ENCODE measurements at regions not wholly inside any gene's neighbourhood (a gene's known extent, or its start where the extent isn't known, plus 50 kb on each side); places are given as distances from the start of the nearest gene placed in this dataset.

GRCh38 chr22:48592488-48592887 is 1235.2 kb downstream of the BRD1 start:
- no peak for TF ChIP-seq FOXP2 (optimal IDR thresholded peaks at IDR 0.05; ENCODE audit: control extremely low read depth, extremely low read length, insufficient read depth)
- no peak for TF ChIP-seq POLR2AphosphoS5 (IDR thresholded peaks at IDR 0.05; ENCODE audit: borderline replicate concordance, low read depth, low read length)
- no peak for TF ChIP-seq EZH2 (IDR thresholded peaks at IDR 0.05)

GRCh38 chr22:48592066-48592345 is 1235.7 kb downstream of the BRD1 start:
- H3K27ac ChIP-seq, result no peak overlapping the region
- H3K9ac ChIP-seq (ENCODE audit: insufficient read length), result no peak overlapping the region
- no peak for TF ChIP-seq EZH2 (IDR thresholded peaks at IDR 0.05)
- TF ChIP-seq POLR2AphosphoS5 (IDR thresholded peaks at IDR 0.05; ENCODE audit: borderline replicate concordance, low read depth, low read length), result no peak
- no peak for TF ChIP-seq FOXP2 (optimal IDR thresholded peaks at IDR 0.05; ENCODE audit: control extremely low read depth, extremely low read length, insufficient read depth)
- DNase-seq (ENCODE audit: low read depth, low spot score), result no peak
- peaks cover 12% of the 10 kb centered on the region; the same call in 1 of the 2 replicates for H3K36me3 ChIP-seq (ENCODE audit: insufficient read depth, low read length)
- H3K4me3 ChIP-seq, result no peak overlapping the region
- H3K9me3 ChIP-seq (ENCODE audit: low read depth, low read length), result no peaks in the 10 kb centered on the region

More at GRCh38 chr22:48592488-48592887, 1235.2 kb downstream of the BRD1 start:
- no peak overlapping the region for H3K9ac ChIP-seq (ENCODE audit: insufficient read length)
- H3K36me3 ChIP-seq (ENCODE audit: insufficient read depth, low read length), result peaks cover 17% of the 10 kb centered on the region
- H3K27ac ChIP-seq, result no peak overlapping the region
- no peaks in the 10 kb centered on the region for H3K9me3 ChIP-seq (ENCODE audit: low read depth, low read length)
- DNase-seq (ENCODE audit: low read depth, low spot score), result no peak
- no peak overlapping the region for H3K4me3 ChIP-seq

GRCh38 chr22:48591286-48592065 is 1236.2 kb downstream of the BRD1 start:
- H3K4me3 ChIP-seq, result no peak overlapping the region
- DNase-seq (ENCODE audit: low read depth, low spot score), result no peak
- no peak overlapping the region for H3K27ac ChIP-seq
- H3K9me3 ChIP-seq (ENCODE audit: low read depth, low read length), result no peaks in the 10 kb centered on the region
- TF ChIP-seq FOXP2 (optimal IDR thresholded peaks at IDR 0.05; ENCODE audit: control extremely low read depth, extremely low read length, insufficient read depth) (no peak), POLR2AphosphoS5 (IDR thresholded peaks at IDR 0.05; ENCODE audit: borderline replicate concordance, low read depth, low read length) (no peak)
- H3K9ac ChIP-seq (ENCODE audit: insufficient read length), result no peak overlapping the region
- peaks cover 7% of the 10 kb centered on the region; the same call in 1 of the 2 replicates for H3K36me3 ChIP-seq (ENCODE audit: insufficient read depth, low read length)

GRCh38 chr22:48589901-48590300 is 1237.8 kb downstream of the BRD1 start:
- TF ChIP-seq FOXP2 (optimal IDR thresholded peaks at IDR 0.05; ENCODE audit: control extremely low read depth, extremely low read length, insufficient read depth) (no peak), POLR2AphosphoS5 (IDR thresholded peaks at IDR 0.05; ENCODE audit: borderline replicate concordance, low read depth, low read length) (no peak), EZH2 (IDR thresholded peaks at IDR 0.05) (no peak)
- Histone ChIP-seq H3K27ac (no peak overlapping the region), H3K9me3 (ENCODE audit: low read depth, low read length) (no peaks in the 10 kb centered on the region)

GRCh38 chr22:48588878-48589450 is 1238.7 kb downstream of the BRD1 start:
- H3K9me3 ChIP-seq (ENCODE audit: low read depth, low read length), result no peaks in the 10 kb centered on the region
- DNase-seq (ENCODE audit: low read depth, low spot score), result no peak
- no peak for TF ChIP-seq FOXP2 (optimal IDR thresholded peaks at IDR 0.05; ENCODE audit: control extremely low read depth, extremely low read length, insufficient read depth)
- TF ChIP-seq POLR2AphosphoS5 (IDR thresholded peaks at IDR 0.05; ENCODE audit: borderline replicate concordance, low read depth, low read length), result no peak
- TF ChIP-seq EZH2 (IDR thresholded peaks at IDR 0.05), result no peak
- H3K36me3 ChIP-seq (ENCODE audit: insufficient read depth, low read length), result peaks cover 15% of the 10 kb centered on the region
- no peak overlapping the region for H3K4me3 ChIP-seq
- H3K27ac ChIP-seq, result no peak overlapping the region
- H3K9ac ChIP-seq (ENCODE audit: insufficient read length), result no peak overlapping the region

More at GRCh38 chr22:48589901-48590300, 1237.8 kb downstream of the BRD1 start:
- DNase-seq (ENCODE audit: low read depth, low spot score), result no peak
- peaks cover 6% of the 10 kb centered on the region; the same call in 1 of the 2 replicates for H3K36me3 ChIP-seq (ENCODE audit: insufficient read depth, low read length)
- H3K9ac ChIP-seq (ENCODE audit: insufficient read length), result no peak overlapping the region
- H3K4me3 ChIP-seq, result no peak overlapping the region

- no peaks in the 10 kb centered on the region for H3K9me3 ChIP-seq (ENCODE audit: low read depth, low read length)
- DNase-seq (ENCODE audit: low read depth, low spot score), result no peak
- TF ChIP-seq EZH2 (IDR thresholded peaks at IDR 0.05) (no peak), FOXP2 (optimal IDR thresholded peaks at IDR 0.05; ENCODE audit: control extremely low read depth, extremely low read length, insufficient read depth) (no peak), POLR2AphosphoS5 (IDR thresholded peaks at IDR 0.05; ENCODE audit: borderline replicate concordance, low read depth, low read length) (no peak)
- no peak overlapping the region for H3K9ac ChIP-seq (ENCODE audit: insufficient read length)
- no peak overlapping the region for H3K4me3 ChIP-seq
- peaks cover 21% of the 10 kb centered on the region for H3K36me3 ChIP-seq (ENCODE audit: insufficient read depth, low read length)
- H3K27ac ChIP-seq, result no peak overlapping the region
Observed at GRCh38 chr22:48588151-48588877, 1239.4 kb downstream of the BRD1 start.

GRCh38 chr22:48587236-48587865 is 1240.3 kb downstream of the BRD1 start:
- Histone ChIP-seq H3K9ac (ENCODE audit: insufficient read length) (no peak overlapping the region), H3K9me3 (ENCODE audit: low read depth, low read length) (no peaks in the 10 kb centered on the region), H3K27ac (no peak overlapping the region), H3K4me3 (no peak overlapping the region), H3K36me3 (ENCODE audit: insufficient read depth, low read length) (peaks cover 31% of the 10 kb centered on the region)
- no peak for TF ChIP-seq POLR2AphosphoS5 (IDR thresholded peaks at IDR 0.05; ENCODE audit: borderline replicate concordance, low read depth, low read length)
- no peak for TF ChIP-seq EZH2 (IDR thresholded peaks at IDR 0.05)
- TF ChIP-seq FOXP2 (optimal IDR thresholded peaks at IDR 0.05; ENCODE audit: control extremely low read depth, extremely low read length, insufficient read depth), result no peak
- DNase-seq (ENCODE audit: low read depth, low spot score), result no peak

GRCh38 chr22:48586799-48587185 is 1240.9 kb downstream of the BRD1 start:
- no peaks in the 10 kb centered on the region for H3K9me3 ChIP-seq (ENCODE audit: low read depth, low read length)
- no peak overlapping the region for H3K27ac ChIP-seq
- H3K9ac ChIP-seq (ENCODE audit: insufficient read length), result no peak overlapping the region
- H3K4me3 ChIP-seq, result no peak overlapping the region
- TF ChIP-seq EZH2 (IDR thresholded peaks at IDR 0.05) (no peak), POLR2AphosphoS5 (IDR thresholded peaks at IDR 0.05; ENCODE audit: borderline replicate concordance, low read depth, low read length) (no peak), FOXP2 (optimal IDR thresholded peaks at IDR 0.05; ENCODE audit: control extremely low read depth, extremely low read length, insufficient read depth) (no peak)
- H3K36me3 ChIP-seq (ENCODE audit: insufficient read depth, low read length), result peaks cover 32% of the 10 kb centered on the region
- no peak for DNase-seq (ENCODE audit: low read depth, low spot score)
